ENCODE measurements at regions not wholly inside any gene's neighbourhood (a gene's known extent, or its start where the extent isn't known, plus 50 kb on each side); places are given as distances from the start of the nearest gene placed in this dataset.
"Not testable (repeated sequence)": the region's sequence is repeated elsewhere in the genome, so short reads cannot be mapped to it uniquely, and the experiment has no call there.

DNA sequence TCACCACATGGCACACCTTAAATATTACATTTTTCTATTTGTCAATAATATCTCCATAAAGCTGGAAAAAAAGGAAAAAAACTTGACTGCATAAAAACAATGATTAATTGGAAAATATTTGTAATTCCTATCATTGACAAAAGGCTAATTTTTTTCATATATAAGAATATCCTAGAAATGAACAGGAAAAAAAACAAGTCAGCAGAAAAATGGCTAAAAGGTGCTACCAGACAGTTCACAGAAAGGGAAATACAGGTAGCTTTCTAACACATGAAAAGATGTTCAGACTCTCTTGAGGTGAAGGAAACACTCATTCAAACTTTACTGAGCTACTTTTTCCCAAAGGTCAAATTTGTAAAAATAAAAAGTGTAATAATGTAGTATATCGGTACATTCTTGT, 104.1 kb upstream of the SCAF8 start:
- no peak for DNase-seq (ENCODE audit: low read depth, low spot score)

DNA sequence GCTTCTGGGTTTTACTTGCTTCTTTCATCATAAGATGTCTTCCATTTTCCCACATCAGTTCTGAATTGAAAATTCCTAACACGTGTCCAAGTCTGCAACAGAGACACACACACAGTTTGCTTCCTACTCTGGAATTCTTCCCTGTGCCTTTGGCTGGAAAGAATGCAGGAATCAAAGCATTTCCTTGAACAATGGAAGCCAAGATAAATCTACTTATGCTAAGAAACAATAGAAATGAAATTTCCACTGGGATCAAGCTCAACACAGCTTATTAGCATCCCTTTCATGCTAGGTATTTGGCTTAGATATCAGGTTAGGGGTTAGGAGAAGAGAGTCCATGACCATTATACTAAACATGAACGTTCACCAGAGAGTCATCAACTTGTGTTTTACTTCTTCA, 101.1 kb upstream of the SCAF8 start:
- no peak for DNase-seq (ENCODE audit: low read depth, low spot score)

DNA sequence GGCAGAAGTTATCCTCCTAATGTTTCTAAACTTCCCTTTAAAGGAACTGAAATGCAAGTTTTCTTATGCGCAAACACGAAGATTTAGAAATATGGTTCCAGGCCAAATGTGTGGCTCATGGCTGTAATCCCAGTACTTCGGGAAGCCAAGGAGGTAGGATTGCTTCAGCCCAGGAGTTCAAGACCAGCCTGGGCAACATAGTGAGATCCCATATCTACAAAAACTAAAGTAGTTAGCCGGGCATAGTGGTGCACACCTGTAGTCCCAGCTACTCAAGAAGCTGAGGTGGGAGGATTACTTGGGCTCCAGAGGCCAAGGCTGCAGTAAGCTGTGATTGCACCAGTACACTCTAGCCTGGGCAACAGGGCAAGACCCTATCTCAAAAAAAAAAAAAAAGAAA, 95.8 kb upstream of the SCAF8 start:
- no peak for DNase-seq (ENCODE audit: low read depth, low spot score)

DNA sequence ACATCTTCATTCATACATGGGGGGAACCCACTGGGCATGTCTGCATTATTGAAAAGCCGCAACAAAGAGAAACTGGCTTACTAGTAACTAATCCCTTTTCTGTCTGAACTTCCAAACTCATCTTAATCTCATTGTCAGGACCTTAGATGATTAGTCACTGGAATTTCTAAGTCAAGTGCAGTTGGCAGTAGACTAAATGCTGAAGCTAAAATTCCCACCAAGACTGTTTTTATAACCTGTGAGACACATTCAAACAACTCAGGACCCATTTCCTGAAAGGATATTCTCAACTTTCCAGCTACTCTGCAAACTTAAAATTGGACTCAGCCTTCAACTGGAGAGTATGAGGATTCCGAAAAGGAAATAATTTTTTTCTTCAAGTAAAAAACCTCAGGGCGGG, 94.8 kb upstream of the SCAF8 start:
- no peak for DNase-seq (ENCODE audit: low read depth, low spot score)

DNA sequence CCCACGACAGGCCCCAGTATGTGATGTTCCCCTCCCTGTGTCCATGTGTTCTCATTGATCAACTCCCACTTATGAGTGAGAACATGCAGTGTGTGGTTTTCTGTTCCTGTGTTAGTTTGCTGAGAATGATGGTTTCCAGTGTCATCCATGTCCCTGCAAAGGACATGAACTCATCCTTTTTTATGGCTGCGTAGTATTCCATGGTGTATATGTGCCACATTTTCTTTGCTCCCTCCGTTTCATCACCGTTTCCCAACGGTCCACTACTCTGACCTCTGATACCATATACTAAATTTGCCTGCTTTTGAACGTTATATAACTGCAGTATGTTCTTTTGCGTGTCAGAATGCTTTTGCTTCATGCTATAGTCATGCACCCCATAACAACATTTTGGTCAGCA, 94.0 kb upstream of the SCAF8 start:
- not testable (repeated sequence) for DNase-seq (ENCODE audit: low read depth, low spot score)

DNA sequence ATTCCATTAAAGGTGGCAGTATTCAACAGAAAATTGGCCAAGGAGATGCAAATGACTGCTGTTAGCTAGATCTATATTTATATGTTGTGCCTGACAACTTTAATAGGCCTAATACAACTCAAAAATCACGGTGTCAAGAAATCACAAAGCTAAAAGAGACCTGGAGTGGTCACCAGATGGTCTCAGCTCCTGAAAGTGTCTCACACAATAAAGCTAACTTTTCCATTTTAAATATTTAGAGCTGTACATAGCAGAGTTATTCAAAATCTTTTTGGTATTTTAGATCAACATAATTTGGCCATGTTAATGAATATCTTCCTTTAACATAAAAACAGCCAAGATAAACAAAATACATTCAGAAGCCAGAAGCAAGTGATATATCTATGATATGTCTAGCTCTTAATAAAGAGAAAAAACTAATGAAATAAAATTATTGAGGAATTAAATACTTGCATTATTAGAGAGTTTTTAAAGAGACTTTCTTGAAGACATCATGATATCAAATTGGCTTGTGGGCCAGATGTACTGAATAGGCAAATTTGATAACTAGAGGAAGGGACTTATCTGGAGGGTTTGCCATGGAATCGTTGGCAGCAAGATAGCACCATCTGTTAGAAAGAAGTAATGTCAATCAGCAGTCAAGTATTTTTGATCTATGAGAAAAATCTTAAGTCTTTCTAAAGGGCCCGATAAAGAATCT, 84.9 kb upstream of the SCAF8 start:
- DNase-seq (ENCODE audit: low read depth, low spot score): no peak

DNA sequence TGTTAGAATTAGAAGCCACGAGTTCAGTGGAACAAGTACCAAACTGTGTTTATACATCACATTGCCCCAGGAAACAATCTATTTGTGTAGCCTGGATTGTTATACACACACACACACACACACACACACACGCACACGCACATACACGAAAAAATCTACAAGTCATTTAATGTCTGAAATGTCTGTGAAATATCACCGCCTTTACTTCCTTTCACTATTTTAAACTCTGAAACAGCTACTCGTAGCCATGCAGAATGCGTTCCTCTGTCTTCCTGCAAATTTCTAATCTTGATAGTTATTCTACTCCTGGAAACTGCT, 84.4 kb upstream of the SCAF8 start:
- no peak for DNase-seq (ENCODE audit: low read depth, low spot score)

DNA sequence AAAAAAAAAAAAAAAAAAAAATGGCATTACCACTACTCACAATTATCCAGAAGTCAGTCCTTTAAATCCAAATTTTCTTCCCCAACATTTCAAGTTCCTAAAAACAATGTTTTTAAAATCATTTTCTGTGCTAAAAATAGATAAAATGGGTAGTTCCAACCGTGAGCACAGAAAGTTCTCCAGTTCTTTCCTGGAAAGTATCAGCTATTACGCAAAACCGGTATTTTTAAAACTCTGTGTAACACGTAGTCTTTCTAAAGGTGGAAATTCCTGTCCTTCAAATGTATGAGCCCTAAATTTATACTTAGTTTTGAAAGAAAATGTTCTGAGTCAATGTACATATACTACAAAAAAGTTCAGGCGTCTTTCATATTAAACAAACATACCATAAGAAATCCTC, 83.5 kb upstream of the SCAF8 start:
- no peak for DNase-seq (ENCODE audit: low read depth, low spot score)

DNA sequence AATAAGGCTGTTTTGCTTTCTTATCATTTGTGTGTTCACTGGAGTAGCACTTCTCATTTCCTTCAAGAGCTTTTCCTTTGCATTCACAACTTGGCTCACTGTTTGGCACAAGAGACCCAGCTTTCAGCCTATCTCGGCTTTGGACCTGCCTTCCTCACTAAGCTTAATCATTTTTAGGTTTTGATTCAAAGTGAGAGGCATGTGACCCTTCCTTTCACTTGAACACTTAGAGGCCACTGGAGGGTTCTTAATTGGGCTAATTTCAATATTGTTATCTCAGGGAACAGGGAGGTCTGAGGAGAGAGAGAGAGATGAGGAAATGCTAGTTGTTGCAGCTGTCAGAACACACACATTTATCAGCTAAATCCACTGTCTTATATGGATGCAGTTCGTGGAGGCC, 82.9 kb upstream of the SCAF8 start:
- no peak for DNase-seq (ENCODE audit: low read depth, low spot score)

DNA sequence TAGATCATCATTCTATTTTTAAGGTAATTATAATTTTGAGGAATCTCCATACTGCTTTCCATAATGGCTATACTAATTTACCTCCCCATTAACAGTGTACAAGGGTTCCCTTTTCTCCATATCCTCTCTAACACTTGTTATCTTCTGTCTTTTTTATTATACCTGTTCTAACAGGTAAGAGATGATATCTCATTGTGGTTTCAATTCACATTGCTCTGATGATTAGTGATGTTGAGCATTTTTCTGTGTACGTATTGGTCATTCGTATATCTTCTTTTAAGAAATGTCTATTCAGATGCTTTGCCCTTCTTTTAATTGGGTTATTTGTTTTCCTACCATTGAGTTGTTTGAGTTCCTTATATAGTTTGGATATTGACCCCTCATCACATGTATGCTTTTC, 81.6 kb upstream of the SCAF8 start:
- no peak for DNase-seq (ENCODE audit: low read depth, low spot score)

DNA sequence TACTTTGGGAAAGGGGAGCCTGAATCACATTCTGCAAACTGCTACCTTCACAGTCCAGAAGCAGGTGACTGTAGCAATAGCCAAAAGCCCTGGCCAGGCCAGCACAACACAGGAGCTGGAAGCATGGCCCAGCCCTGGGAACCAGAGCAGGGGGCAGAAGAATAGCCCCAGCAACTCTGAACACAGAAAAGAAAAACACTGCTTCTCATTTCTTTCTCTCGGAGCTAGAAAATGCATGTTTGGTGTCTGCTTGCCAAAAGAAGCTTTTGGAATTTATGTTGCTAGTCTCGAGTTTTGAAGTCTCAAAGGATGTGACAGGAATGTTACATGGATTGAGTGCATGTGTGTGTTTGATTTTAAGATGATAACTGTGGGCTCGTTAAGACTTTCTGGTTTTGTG, 79.8 kb upstream of the SCAF8 start:
- DNase-seq (ENCODE audit: low read depth, low spot score): no peak

DNA sequence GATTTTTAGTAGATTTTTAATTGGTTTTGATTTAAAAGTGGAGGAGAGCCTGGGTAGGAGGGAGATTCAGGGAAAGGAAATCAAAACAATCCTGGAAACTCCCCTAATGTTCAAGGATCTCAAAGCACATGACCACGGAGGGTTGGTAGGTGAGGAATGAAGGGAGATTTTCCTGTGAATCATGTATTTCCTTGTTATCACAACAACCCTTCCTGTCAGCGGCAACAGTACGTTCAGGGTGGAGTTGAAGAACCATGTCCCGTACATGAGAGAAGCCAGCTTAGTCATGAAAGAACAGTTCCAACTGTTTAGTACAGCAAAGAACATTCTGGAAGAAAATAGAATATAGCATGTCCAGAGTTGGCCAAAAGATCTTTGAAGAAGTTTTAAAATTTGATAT, 79.4 kb upstream of the SCAF8 start:
- DNase-seq (ENCODE audit: low read depth, low spot score): no peak

DNA sequence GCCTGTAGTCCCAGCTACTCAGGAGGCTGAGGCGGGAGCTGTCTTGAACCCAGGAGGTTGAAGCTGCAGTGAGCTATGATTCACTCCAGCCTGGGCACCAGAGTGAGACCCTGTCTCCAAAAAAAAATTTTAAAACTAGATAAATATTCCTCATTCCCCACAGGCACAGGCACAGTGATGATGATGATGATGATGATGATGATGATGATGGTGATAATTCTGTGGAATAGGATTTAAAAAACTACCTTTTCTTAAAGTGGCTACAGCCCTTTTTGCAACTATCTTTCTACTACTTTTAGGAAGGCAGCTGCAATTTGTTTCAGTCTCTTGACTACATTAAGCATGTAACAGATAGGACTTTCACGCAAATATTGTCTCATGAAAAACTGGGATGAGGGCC, 76.6 kb upstream of the SCAF8 start:
- no peak for DNase-seq (ENCODE audit: low read depth, low spot score)

DNA sequence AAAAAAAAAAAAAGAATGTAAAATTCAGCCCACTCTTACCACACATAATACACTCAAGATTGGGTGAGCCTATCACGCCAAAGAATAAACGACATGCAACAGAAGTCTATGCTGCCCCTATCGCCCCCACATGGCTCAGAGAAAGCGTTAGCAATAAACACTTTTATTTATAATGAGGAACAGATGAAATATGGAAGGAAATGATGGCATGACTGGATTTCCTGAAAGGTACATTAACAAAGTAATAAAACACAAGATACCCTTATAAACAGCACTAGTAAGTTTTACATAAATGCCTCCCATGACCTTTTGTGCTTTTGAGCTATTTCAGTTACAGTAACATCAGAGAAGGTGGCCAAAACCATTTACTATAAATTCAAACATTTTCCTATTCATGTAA, 71.4 kb upstream of the SCAF8 start:
- no peak for DNase-seq (ENCODE audit: low read depth, low spot score)

DNA sequence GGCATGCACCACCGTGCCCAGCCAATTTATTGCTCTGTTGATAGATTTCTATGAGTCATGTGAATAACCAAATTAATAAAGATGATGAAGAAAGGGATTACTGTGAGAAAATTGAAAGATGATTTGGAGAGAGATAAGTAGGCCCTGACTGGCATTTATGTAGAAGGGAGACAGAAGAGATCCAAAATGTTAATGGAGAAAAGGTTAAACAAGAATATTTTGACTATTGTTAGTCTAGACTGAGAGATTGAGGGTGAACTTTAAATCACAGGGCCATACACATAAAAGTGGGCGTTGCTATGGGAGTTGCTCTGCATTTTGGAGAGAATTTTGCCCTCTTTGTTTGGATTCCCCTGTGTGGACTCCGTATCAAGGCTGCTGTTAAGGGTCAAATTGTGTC, 68.9 kb upstream of the SCAF8 start:
- DNase-seq (ENCODE audit: low read depth, low spot score): no peak

DNA sequence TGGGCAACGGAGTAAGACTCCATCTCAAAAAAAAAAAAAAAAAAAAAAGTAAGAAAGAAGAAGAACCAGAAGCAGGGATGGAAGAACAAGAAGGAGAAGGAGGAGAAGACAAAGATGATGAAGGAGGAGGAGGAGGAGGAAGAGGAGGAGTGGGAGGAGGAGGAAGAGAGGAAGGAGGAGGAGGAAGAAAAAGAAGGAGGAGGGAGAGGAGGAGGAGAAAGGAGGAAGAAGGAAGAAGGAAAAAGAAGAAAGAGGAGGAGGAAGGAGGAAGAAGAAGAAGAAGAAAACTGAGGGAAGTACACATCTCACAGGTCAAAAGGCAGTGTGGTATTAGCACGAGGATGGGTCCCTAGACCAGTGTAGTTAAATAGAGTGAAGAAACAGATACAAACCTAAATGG, 65.1 kb upstream of the SCAF8 start:
- DNase-seq (ENCODE audit: low read depth, low spot score): no peak

DNA sequence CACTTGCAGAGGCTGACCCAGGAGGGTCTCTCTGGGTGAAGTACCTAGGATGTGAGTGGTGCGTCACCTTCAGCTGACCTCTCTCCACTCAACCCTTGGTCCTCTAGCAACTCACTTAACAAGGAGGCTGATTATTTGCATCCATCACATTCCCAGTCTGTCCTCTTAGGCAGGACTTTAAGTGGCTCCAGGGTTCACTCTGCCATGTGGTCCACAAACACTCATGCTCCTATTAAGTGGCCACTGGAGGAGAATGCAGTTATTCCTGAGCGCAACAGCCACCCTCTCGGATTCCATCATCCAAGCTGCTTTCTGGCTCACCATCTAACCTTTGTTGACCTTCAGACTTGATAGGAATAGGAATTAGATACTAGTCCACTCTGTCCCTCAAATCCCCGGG, 61.1 kb upstream of the SCAF8 start:
- no peak for DNase-seq (ENCODE audit: low read depth, low spot score)

DNA sequence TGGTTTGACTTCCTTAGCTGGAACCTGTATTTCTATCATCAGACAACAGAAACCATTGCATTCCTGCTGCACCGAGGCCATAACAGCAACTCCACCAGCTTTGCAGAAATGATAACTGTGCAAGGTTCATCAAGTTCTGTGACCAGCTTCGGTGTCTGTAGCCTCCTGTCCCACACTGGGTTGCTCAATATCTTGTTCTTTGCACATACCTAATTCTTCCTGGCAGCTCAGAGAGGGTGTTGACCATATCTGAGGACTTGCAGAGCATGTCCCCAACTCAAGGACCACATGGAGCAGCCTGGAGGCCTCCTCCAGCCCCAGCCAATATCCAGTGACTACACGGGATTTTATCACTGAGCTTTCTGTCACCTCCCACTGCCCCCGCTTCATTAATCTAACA, 59.3 kb upstream of the SCAF8 start:
- no peak for DNase-seq (ENCODE audit: low read depth, low spot score)

DNA sequence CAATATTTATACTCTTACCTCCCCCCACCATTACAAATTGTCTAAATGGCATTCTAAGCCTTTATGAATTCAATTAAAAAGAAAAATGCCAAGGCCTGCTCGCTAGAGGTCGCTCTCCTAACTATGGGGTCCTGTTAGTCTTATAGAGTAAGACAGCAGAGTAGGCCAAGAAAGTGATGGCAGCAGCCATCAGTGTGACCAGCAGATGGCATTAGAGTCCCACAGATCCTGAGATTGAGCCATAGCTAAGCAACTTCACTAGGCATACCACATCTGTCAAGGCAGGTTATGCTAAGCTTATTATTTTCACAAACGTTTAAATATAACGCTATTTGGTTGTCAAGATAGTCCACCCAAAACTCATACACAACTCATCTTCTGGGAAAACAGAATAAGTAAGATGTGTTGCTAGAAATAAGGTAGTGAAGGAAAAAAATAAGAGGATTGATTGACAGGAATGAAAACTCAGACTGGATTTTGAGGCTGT, 57.6 kb upstream of the SCAF8 start:
- DNase-seq (ENCODE audit: low read depth, low spot score): peak; percentile 95

DNA sequence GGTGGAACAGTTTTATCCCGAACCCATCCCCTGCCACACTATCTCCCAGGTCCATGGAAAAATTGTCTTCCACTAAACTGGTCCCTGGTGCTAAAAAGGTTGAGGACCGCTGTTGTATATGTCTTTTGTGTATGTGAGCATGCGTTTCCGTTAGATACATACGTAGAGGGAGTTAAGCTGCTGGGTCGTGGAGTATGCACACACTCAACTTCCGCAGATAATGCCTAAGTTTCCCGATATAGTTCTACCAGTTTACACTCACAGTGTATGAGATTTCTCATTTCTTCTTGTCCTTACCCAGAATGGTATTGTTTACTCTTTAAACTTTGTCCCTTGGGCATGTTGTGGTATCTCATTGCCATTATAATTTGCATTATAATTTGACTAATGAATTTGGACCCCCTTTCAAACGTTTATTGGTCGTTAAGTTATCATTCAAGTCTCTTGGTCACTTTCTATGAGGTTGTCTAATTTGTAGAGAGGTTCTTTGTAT, 50.5 kb upstream of the SCAF8 start:
- DNase-seq (ENCODE audit: low read depth, low spot score): no peak

Data from smooth muscle cell of the brain vasculature (primary cell).